Dedifferentiated amniotic fluid mesenchymal stem cell (primary cell): ENCODE measurements at regions not wholly inside any gene's neighbourhood (a gene's known extent, or its start where the extent isn't known, plus 50 kb on each side); places are given as distances from the start of the nearest gene placed in this dataset.
A peak's percentile ranks its signal among the peaks of the same experiment; 100 is the strongest.

ENCODE experiments used
- DNase-seq: peaks from one replicate; pipeline ENCODE4 v3.0.0-alpha.2; 2016; ENCODE audit errors: extremely low spot score

DNA sequence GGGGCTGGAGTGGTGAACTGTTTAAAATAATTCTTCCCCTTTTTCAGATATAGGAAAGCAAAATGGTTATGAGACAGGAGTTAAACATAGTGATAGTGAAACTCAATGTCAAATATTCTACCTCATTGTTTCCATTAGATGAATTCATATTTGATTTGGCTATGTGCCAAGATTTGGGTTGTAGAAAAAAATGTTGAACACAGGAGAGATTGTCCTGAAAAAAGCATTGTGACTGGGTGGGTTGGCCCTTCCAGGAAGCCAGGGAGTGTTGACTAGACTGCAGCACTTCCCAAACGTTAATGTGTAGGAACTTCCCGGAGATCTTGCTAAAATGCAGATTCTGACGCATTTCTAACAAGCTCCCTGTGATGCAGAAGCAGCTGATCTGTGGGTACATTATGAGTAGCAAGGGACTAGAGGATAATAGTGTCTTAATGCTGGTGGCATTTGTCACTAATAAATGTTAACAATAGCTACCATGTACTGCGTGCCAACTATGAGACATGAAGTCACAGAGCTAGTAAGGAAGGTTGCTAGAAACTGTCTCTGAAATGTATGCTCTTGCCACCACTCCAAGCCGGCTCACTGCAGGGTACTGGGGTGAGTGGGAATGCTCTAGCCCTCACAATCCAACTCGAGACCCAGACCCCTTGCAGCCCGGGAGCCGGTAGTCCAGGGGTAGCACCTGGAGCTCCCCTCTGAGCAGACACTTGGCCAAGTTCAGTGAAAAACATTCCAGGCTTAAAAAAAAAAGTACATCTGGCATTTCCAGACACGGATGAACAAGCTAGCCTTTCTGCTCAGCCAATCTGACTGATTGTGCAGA lies 120.6 kb downstream of the CD47 start:
- DNase-seq, result no peak

- DNase-seq, result no peak
Measured at GRCh38 chr3:107969525-107969924, 121.3 kb downstream of the CD47 start.

GRCh38 chr3:107966276-107966675 lies 124.6 kb downstream of the CD47 start:
- no peak for DNase-seq

- no peak for DNase-seq
Measured at GRCh38 chr3:107965136-107965655, 125.6 kb downstream of the CD47 start.

GRCh38 chr3:107963581-107963980 lies 127.2 kb downstream of the CD47 start:
- no peak for DNase-seq

DNA sequence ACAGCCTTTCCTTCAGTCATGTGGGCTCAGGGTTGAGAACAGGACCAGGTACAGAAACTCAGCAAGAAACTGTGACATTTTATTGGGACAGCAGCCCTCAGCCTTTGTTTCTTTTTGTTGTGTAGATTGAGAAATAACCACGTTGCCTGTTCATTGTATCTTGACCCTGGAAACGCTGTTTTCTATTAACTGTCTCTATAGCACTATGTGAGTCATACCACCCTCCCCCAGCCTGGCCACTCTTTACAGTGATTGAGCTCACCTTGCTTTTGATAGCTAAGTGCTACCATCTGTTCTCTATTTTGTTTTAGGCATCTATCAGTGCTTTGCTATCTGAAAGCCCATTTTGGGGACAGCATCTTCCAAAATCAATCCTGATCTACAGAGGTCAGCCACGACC lies 127.9 kb downstream of the CD47 start:
- DNase-seq, result no peak

GRCh38 chr3:107962037-107962436 lies 128.8 kb downstream of the CD47 start:
- DNase-seq, result no peak

DNA sequence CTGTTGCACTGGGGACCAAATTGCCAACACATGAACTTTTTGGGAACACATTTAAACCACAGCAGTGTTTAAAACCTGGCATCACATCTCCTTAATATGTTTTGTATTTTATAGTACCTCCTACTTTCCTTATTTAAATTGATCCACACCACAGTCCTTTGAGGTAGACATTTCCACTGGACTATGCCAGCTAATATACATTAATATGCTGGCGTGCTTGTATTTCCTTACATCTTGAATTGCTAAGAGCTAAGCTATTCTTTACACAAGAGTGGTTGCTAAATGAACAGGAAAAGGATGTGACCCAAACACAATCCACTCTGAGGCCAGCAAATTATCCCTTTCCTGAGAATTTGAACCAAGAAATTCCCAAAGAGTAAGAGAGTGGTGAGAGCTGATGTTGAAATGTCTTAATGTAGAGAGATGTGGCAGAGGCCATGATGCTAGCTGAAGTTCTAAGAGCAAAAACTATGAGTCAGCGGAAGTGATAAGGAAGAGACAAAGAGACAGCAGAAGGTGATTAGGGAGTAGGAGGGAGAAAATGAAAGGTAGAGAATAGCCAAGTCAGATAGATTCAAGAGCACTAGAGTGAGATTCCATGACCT lies 131.2 kb downstream of the CD47 start:
- no peak for DNase-seq

DNA sequence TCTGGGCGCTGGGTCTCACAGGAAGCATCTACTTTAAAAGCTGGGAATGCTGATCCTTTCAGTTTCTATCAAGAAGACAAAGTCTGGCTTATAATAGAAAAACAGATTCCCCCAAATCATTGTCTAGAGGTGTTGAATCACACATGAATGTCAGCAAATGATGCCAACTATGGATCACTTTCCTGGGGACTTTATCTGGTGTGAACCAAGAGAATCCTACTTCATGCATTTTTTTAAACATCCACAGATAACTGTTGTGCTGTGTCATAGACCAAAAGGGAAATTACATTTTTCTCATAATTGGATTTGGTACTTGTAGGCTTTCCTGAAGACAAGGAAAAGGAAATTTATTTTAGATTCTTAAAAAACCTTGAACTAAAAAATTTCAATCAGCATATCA lies 132.7 kb downstream of the CD47 start:
- DNase-seq, result no peak

DNA sequence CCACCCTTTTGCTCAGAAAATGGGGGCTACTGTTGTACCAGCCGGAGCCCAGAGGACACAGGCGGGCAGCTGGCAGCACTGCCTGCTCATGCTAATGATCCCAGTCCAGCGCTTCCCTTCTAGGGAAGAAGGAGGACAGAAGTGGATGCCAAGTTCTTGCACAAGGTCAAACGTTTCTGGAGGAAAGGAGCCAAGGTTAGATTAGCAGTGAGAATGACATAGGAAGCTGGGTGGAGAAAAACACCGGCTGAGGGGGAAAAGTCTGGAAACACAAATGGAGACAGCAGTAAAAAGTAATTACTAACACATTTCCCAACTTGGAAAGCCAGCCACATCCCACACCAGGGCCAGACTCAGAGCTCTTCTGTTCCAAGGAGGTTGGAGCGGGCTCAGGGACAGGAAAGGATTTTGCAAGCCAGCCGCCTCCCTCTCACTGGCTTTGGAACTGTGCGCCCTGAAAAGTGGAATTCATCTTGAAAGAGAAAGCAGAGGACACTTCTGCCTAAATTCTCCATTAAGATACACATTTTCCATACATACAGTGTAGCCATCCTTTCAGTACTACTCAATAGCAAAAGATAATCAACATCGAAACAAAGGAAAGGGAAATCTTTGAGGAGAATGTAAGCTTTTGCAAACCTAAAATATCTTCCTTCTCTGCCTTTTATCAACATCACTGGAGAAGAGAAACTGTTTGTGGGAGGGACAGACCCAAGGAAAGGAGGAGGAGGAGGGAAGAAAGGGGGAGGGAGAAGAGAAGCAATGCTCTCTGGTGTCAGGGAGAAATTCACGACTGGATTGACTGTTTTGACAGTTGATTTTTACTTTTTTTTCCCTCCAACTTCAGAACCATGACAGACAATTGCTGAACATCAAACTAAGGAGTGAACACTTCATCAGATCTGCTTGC lies 133.6 kb downstream of the CD47 start:
- DNase-seq, result peak; percentile 61

GRCh38 chr3:107954845-107955244 lies 136.0 kb downstream of the CD47 start:
- DNase-seq, result no peak

DNA sequence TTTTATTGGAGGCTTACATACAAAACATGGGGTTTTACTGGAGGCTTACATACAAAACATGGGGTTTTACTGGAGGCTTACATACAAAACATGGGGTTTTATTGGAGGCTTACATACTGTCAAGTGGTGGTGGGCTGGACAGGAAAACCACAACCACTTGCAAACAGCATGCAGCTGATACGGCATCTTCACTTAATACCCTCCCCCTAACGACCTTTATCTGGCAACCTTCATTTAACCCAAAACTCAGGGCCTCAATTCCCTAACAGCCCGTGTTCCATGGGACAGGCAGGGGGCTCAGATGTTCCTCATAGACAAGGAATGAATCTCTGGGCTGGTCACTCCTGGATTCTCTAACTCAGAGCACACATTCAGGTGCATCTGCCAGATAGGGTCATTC lies 137.1 kb downstream of the CD47 start:
- DNase-seq, result no peak

- DNase-seq, result no peak
Measured at GRCh38 chr3:107951126-107951525, 139.7 kb downstream of the CD47 start.

DNA sequence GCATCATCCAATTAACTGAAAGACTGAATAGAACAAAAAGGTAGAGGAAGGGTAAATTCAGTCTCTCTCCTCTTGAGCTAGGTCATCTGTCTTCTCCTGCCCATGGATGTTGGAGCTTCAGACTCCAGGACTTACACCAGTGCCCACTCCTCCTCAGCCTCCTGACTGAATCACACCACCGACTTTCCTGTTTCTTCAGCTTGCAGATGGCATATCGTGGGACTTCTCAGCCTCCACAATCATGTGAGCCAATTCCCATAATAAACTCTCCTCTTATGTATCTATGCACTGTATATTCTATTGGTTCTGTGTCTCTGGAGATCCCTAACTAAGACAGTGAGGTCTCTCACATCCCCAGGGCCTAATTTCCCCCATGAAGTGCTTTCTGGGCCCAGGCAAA lies 140.4 kb downstream of the CD47 start:
- DNase-seq, result no peak

DNA sequence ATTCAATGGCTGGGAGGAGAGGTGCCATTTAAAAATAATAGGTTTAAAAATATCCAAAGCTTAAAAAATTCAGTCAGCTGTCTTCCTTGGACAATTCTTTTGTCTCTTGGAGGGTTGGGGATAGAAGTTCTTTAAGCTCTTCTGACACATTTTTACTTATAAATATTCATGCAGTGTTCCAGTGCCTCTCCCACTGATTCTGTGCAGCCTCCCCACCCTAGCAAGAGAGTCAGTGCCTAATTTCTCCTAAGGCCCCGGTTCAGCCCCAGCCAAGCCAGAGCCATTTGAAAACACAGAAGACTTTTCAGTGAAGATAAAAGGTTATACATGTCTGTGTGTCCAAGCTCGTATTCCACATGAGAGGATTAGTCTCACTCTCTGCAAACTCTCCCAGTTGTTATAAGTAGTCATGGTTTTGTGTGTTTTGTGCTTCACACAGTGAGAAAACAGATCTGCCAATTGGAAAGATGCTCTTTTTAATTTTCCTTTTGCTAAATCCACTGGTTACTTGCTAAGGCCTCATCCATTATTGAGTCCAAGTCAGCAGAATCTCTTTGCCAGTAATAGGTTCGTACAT lies 141.3 kb downstream of the CD47 start:
- DNase-seq, result no peak

DNA sequence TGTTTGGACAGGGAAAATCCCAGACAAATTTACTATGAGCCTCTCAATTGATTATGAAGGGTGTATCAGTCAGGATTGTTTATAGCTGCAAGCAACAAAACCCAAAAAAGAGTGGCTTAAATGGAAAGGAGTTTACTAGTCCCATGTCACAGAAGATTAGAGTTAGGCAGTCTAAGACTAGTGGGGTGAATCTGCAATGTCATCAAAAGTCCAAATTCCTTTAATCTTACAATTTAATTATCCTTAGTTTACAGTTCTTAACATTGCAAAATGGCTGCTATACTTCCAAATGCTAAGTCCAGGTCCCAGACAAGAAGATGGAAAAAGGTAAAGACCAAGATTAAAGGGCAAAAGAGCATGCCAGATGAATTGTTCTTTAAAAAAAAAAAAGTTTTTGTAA lies 143.6 kb downstream of the CD47 start:
- DNase-seq, result no peak

DNA sequence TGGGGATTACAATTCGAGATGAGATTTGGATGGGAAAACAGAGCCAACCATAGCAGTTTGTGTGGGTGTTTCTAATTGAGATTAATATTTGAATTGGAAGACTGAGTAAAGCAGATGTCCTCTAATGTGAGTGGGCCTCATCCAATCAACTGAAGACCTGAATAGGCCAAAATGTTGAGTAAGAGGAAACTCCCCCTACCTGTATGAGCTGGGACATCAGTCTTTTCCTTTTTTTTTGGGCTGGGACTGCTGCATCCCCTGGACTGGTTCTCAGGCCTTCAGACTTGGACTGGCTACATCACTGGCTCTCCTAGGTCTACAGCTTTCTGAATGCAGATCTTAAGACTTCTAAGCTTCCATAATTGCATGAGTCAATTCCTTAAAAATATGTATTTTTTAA lies 144.1 kb downstream of the CD47 start:
- no peak for DNase-seq

DNA sequence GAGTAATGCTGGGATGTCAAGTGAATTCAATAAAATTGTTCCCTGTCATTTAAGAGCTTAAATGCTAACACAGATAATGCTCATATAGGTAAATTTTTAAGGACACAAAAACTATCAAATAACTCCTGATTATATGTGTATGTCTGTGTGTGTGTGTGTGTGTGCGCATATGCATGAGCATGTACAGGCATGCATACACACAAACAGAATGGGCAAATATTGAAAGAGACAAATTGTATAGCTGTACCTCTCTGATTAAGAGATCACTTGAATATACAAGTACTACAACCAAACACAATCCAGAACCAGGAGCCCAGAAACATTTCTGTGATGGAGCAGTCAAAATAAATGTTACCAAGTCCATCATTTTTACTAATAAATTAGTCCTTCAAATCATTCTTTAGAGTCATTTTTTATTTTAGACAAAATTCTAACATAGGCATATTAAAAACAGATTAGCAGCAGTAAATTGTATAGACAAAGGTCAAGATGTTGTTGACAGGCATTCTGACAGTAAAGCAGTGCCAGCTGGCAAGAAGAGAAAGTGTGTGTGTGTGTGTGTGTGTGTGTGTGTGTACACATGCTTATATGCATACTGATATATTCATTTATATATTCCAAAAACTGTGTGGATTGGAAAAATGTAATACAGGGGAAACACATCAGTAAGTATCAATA lies 145.3 kb downstream of the CD47 start:
- no peak for DNase-seq

DNA sequence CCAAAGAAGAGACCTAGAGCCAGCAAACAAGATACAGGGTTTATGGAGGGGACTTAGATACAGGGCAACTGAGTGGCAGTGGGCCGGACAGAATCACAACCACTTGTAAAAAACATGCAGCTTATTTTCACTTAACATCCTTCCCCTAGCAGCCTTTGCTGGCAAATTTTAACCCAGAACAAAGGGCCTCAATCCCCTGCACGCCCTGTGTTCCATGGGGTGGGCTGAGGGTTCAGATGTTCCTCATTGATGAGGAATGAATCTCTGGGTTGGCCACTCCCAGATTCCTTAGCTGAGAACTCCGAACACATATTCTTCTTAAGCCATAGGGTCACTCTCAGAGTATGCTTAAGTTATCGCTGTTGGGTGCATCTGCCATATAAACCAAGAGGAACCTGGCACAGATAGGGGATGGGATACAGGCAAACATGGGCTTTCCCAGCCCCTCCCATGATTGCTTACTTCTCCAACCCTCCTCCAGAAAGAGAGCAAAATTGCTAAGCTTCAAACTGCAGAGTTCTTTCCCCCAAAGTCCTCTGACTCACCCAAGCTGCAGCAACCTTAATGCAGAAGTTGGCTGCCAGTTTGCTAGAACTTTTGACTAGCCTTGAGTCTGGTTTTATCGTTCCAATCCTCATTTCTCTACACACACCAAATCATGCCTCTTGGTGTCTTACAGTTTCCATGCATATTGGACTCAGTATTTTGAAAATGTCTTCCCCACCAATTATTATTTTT lies 146.9 kb downstream of the CD47 start:
- DNase-seq, result no peak

DNA sequence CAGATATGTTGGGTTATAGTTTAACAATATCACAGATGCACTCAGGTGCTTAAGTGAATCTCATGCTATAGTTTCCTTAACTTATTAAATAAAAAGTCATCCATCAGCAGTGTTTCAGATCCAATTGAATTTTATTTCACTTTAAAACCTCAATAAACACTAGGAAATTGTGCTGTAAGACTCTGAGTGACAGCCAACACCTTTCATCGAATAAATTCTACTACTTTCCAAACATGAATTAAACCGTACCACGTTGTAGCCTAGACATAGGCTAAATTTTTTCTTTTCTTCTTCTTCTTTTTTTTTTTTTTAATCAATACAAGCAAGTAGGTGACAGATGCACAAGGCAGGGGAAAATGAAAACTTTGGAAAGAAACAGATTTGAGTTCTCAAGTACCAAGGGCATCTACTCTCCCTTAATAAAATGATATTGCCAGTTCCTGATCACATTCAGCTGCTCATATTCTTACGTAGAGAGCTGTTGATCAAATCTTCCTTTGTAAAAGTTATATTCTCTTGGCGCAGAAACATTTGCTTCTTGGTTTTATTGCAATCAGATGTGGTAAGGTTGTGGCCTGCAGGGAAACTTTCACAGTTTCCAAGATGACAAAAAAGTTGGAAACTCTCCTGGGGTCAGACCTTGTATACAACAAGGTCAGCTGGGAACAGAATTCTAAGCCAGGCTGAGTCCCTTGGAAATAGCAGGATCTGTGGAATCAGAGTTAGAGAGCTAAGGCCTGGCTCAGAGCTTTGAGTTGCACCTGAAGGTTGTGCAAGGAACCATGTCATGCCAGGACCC lies 147.7 kb downstream of the CD47 start:
- no peak for DNase-seq
